Neural cell (in vitro differentiated cells): ENCODE measurements at regions not wholly inside any gene's neighbourhood (a gene's known extent, or its start where the extent isn't known, plus 50 kb on each side); places are given as distances from the start of the nearest gene placed in this dataset.

Source experiments
- H2AFZ ChIP-seq: fragments of 200-600, 300-800 bp; sonication (generic), shearing (Covaris generic); 2 replicates; pipeline ENCODE4 v1.6.0; 2014; ENCODE audit warnings: low read depth, mild to moderate bottlenecking, antibody characterized with exemption, low read length, moderate library complexity
- H3F3A ChIP-seq: fragments of 200-600 bp; shearing (Covaris generic); 2 replicates; pipeline ENCODE4 v1.6.1; 2016; ENCODE audit warnings: mild to moderate bottlenecking, moderate library complexity, mixed read lengths, antibody characterized with exemption, low read length; ENCODE audit not compliant: insufficient read depth, poor library complexity, severe bottlenecking
- H3K27ac ChIP-seq: fragments of 200-600, 300-800 bp; sonication (generic), shearing (Covaris generic); 2 replicates; pipeline ENCODE4 v1.5.1; 2014; ENCODE audit warnings: mild to moderate bottlenecking, low read length, moderate library complexity
- H3K27me3 ChIP-seq: fragments of 300-800, 200-600 bp; sonication (generic), shearing (Covaris generic); 2 replicates; pipeline ENCODE4 v1.6.0; 2014; ENCODE audit warnings: mild to moderate bottlenecking, low read depth, low read length, moderate library complexity; ENCODE audit not compliant: insufficient read depth
- H3K36me3 ChIP-seq: fragments of 300-800, 200-600 bp; sonication (generic), shearing (Covaris generic); 2 replicates; pipeline ENCODE4 v1.5.1; 2014; ENCODE audit warnings: mild to moderate bottlenecking, antibody characterized with exemption, low read length, moderate library complexity; ENCODE audit not compliant: insufficient read depth
- H3K4me2 ChIP-seq: fragments of 300-800, 200-600 bp; sonication (generic), shearing (Covaris generic); 2 replicates; pipeline ENCODE4 v1.6.0; 2014; ENCODE audit warnings: mild to moderate bottlenecking, low read length
- H3K4me3 ChIP-seq: fragments of 300-800, 200-600 bp; sonication (generic), shearing (Covaris generic); 2 replicates; pipeline ENCODE4 v1.5.1; 2014; ENCODE audit warnings: mild to moderate bottlenecking, low read length, moderate library complexity
- H3K79me2 ChIP-seq: fragments of 200-600 bp; shearing (Covaris generic); replicated peaks from 2 replicates; pipeline ENCODE4 v1.6.0; 2014; ENCODE audit warnings: mild to moderate bottlenecking, low read length, moderate library complexity; ENCODE audit not compliant: insufficient read depth
- H3K9ac ChIP-seq: fragments of 300-800, 200-600 bp; sonication (generic), shearing (Covaris generic); 2 replicates; pipeline ENCODE4 v1.6.1; 2016; ENCODE audit warnings: mild to moderate bottlenecking, low read length, mixed read lengths
- H3K9me2 ChIP-seq: fragments of 200-600 bp; shearing (Covaris generic); 2 replicates; pipeline ENCODE4 v1.6.1; 2016; ENCODE audit warnings: mild to moderate bottlenecking, low read length, mixed read lengths; ENCODE audit not compliant: insufficient read depth
- H3K9me3 ChIP-seq: fragments of 200-600, 300-800 bp; sonication (generic), shearing (Covaris generic); 2 replicates; pipeline ENCODE4 v1.6.1; 2016; ENCODE audit warnings: mild to moderate bottlenecking, mixed run types, low read length, moderate library complexity, mixed read lengths
- H4K20me1 ChIP-seq: fragments of 200-600 bp; shearing (Covaris generic); 2 replicates; pipeline ENCODE4 v1.6.1; 2016; ENCODE audit warnings: mild to moderate bottlenecking, mixed run types; ENCODE audit not compliant: insufficient read depth
- EP300 ChIP-seq: fragments of 450-650 bp; conservative IDR thresholded peaks from 2 replicates; pipeline ENCODE4 v1.6.1; 2014; ENCODE audit warnings: antibody characterized with exemption, mild to moderate bottlenecking, moderate library complexity; ENCODE audit not compliant: poor library complexity, severe bottlenecking
- EZH2 ChIP-seq: fragments of 200-600, 300-800 bp; shearing (Covaris generic), sonication (generic); IDR thresholded peaks from 2 replicates; pipeline ENCODE4 v1.6.1; 2014; ENCODE audit warnings: antibody characterized with exemption, low read length, borderline replicate concordance, mild to moderate bottlenecking; ENCODE audit not compliant: insufficient read depth, poor library complexity, severe bottlenecking
- MXI1 ChIP-seq: fragments of 450-650 bp; conservative IDR thresholded peaks from 2 replicates; pipeline ENCODE4 v1.6.1; 2014; ENCODE audit warnings: antibody characterized with exemption, mild to moderate bottlenecking; ENCODE audit not compliant: poor library complexity, severe bottlenecking
- POLR2AphosphoS5 ChIP-seq: IDR thresholded peaks from 2 replicates; pipeline ENCODE4 v1.6.1; 2012
- RAD21 ChIP-seq: fragments of 450-650 bp; conservative IDR thresholded peaks from 2 replicates; pipeline ENCODE4 v1.6.1; 2014; ENCODE audit warnings: antibody characterized with exemption, mild to moderate bottlenecking, moderate library complexity
- SMC3 ChIP-seq: fragments of 450-650 bp; conservative IDR thresholded peaks from 2 replicates; pipeline ENCODE4 v1.6.1; 2014; ENCODE audit warnings: antibody characterized with exemption, mild to moderate bottlenecking, moderate library complexity; ENCODE audit not compliant: poor library complexity
- TAF1 ChIP-seq: IDR thresholded peaks from 2 replicates; pipeline ENCODE4 v1.6.1; 2012; ENCODE audit warnings: low read depth
- TF ChIP-seq, protein P1 (sequence below): IDR thresholded peaks from 2 replicates; pipeline ENCODE4 v1.6.1; 2012; ENCODE audit warnings: borderline replicate concordance
- TF ChIP-seq, protein P2 (sequence below): fragments of 450-650 bp; IDR thresholded peaks from 2 replicates; pipeline ENCODE4 v1.5.1; 2014; ENCODE audit warnings: antibody characterized with exemption, mild to moderate bottlenecking, moderate library complexity; ENCODE audit not compliant: poor library complexity, severe bottlenecking

GRCh38 chr13:91132786-91133185 is 214.7 kb upstream of the MIR17HG start:
- TF ChIP-seq MXI1 (no peak), TAF1 (no peak), POLR2AphosphoS5 (no peak), RAD21 (no peak), SMC3 (no peak), EZH2 (no peak), EP300 (no peak)
- TF ChIP-seq, protein P1, sequence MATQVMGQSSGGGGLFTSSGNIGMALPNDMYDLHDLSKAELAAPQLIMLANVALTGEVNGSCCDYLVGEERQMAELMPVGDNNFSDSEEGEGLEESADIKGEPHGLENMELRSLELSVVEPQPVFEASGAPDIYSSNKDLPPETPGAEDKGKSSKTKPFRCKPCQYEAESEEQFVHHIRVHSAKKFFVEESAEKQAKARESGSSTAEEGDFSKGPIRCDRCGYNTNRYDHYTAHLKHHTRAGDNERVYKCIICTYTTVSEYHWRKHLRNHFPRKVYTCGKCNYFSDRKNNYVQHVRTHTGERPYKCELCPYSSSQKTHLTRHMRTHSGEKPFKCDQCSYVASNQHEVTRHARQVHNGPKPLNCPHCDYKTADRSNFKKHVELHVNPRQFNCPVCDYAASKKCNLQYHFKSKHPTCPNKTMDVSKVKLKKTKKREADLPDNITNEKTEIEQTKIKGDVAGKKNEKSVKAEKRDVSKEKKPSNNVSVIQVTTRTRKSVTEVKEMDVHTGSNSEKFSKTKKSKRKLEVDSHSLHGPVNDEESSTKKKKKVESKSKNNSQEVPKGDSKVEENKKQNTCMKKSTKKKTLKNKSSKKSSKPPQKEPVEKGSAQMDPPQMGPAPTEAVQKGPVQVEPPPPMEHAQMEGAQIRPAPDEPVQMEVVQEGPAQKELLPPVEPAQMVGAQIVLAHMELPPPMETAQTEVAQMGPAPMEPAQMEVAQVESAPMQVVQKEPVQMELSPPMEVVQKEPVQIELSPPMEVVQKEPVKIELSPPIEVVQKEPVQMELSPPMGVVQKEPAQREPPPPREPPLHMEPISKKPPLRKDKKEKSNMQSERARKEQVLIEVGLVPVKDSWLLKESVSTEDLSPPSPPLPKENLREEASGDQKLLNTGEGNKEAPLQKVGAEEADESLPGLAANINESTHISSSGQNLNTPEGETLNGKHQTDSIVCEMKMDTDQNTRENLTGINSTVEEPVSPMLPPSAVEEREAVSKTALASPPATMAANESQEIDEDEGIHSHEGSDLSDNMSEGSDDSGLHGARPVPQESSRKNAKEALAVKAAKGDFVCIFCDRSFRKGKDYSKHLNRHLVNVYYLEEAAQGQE = no peak
- TF ChIP-seq, protein P2, sequence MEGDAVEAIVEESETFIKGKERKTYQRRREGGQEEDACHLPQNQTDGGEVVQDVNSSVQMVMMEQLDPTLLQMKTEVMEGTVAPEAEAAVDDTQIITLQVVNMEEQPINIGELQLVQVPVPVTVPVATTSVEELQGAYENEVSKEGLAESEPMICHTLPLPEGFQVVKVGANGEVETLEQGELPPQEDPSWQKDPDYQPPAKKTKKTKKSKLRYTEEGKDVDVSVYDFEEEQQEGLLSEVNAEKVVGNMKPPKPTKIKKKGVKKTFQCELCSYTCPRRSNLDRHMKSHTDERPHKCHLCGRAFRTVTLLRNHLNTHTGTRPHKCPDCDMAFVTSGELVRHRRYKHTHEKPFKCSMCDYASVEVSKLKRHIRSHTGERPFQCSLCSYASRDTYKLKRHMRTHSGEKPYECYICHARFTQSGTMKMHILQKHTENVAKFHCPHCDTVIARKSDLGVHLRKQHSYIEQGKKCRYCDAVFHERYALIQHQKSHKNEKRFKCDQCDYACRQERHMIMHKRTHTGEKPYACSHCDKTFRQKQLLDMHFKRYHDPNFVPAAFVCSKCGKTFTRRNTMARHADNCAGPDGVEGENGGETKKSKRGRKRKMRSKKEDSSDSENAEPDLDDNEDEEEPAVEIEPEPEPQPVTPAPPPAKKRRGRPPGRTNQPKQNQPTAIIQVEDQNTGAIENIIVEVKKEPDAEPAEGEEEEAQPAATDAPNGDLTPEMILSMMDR = no peak
- Histone ChIP-seq H3K27me3 (no peaks in the 10 kb centered on the region), H4K20me1 (no peaks in the 10 kb centered on the region), H3K9me3 (no peaks in the 10 kb centered on the region), H3F3A (no peaks in the 10 kb centered on the region), H3K4me2 (no peak overlapping the region), H3K9me2 (no peaks in the 10 kb centered on the region), H3K27ac (no peak overlapping the region), H3K79me2 (no peaks in the 10 kb centered on the region), H2AFZ (no peak overlapping the region), H3K9ac (no peak overlapping the region), H3K4me3 (no peak overlapping the region), H3K36me3 (no peaks in the 10 kb centered on the region)

- no peaks in the 10 kb centered on the region for H3K27me3 ChIP-seq
- no peaks in the 10 kb centered on the region for H3K36me3 ChIP-seq
- no peak overlapping the region for H2AFZ ChIP-seq
- no peak overlapping the region for H3K27ac ChIP-seq
- TF ChIP-seq RAD21 = peak; percentile 68
- TF ChIP-seq, protein P2 = peak; percentile 67
- TF ChIP-seq TAF1 = no peak
- no peak for TF ChIP-seq POLR2AphosphoS5
- peak; percentile 73 for TF ChIP-seq SMC3
- no peak for TF ChIP-seq EZH2
- no peak overlapping the region for H3K4me3 ChIP-seq
- H3K79me2 ChIP-seq = no peaks in the 10 kb centered on the region
- no peak overlapping the region for H3K4me2 ChIP-seq
- no peak overlapping the region for H3K9ac ChIP-seq
- no peaks in the 10 kb centered on the region for H3F3A ChIP-seq
- H3K9me2 ChIP-seq = no peaks in the 10 kb centered on the region
- no peaks in the 10 kb centered on the region for H4K20me1 ChIP-seq
- no peaks in the 10 kb centered on the region for H3K9me3 ChIP-seq
Observed at GRCh38 chr13:91133941-91134802, 213.3 kb upstream of the MIR17HG start.
